NCI-H524 treated with DMSO at 0.1 percent for 48 hours (cell line): ENCODE measurements at regions not wholly inside any gene's neighbourhood (a gene's known extent, or its start where the extent isn't known, plus 50 kb on each side); places are given as distances from the start of the nearest gene placed in this dataset.

Experiments
- DNase-seq: peaks from one replicate; lab custom pipeline; 2025; lab: John Stamatoyannopoulos, UW

DNA sequence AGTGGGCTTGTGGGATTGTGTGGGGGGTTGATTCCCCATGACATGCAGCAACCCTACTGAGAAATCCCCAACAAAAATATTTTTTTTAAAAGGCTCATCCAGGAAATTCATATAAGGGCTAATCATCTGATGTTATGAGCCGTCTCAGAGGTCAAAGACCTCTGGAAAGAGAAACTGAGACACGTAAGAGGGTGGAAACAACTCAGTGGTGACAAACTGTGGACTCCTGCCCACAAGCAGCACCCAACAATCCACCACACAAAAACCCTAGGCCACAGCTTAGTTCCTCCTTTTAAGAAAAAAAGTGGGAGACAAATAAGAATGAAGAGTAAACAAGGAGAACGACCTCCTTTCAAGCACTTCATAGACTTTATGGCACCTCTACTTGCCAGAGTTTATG, 1096.1 kb upstream of the NRXN1 start:
- DNase-seq = no peak

DNA sequence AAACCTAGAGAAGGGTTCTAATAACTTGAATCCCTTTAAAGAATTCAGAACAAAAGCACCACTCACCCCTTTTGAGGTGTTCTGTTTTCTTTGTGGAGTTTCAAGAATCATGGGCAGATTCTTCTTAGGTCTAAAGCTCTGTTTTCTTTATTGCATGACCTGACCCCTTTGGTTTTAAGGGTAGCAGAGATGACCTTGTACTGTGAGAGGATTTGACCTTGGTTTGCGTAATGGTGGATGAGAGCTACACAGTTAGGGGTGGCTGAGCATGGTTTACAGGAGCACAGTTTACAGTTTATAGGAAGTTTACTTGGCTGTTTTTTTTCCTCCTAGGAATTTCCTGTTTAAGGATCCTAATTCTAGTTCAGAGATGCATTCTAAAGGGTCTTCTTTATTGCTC, 1095.6 kb upstream of the NRXN1 start:
- DNase-seq = no peak

DNA sequence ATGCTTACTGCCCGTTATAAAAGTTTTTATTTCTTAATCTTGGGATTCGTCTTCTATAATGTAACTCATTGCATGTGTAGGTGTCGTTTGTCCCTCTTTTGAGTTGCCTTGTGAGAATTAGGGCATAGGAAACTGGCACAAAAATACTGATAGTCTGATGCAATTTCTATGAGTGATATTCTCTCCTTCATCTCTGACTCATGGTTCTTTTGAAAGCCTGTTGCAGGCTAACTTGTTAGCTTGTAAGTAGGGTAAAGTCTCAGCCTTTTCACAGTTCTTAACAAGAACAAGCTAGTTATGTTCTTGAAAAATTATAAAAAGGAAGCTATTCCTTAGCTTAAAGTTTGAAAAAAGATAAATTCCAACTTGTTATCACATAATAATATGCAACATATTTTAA, 1085.4 kb upstream of the NRXN1 start:
- DNase-seq = no peak

DNA sequence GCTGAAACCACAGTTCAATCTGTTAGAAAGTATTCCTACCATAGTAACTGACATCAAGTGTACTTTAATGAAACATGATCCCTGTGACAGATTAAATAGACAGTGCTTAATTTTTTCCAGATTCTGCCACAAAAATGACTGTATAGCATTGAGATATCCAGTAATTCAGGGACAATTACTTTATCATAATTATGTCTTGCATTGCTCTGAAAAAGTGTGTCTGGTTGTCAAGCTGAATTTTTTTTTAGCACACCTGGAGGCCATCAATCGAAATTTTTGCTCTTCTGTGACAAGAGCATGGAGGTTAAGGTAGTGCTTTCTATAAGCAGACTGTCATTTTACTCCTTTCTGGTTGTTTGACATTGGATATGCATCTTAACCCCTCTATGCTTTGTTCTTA, 1083.8 kb upstream of the NRXN1 start:
- peak; percentile 95 for DNase-seq

DNA sequence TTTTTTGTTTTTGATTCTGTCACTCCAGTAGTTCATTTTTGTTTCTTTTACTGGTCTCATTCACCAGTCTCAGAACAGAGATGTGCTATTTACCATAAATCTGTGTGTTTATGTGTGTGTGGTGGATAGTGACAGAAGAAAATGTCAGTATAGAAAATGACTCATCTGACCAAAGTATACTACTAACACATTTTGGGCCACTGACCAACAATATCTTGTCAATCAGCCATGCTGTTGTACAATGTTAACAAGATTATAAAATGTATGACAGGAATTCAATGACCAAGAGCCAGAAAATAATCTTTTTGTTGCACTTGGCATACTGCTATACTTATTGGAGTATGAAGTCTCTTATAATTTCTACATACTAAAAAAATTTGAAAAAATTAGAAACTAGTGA, 1081.4 kb upstream of the NRXN1 start:
- DNase-seq = no peak

DNA sequence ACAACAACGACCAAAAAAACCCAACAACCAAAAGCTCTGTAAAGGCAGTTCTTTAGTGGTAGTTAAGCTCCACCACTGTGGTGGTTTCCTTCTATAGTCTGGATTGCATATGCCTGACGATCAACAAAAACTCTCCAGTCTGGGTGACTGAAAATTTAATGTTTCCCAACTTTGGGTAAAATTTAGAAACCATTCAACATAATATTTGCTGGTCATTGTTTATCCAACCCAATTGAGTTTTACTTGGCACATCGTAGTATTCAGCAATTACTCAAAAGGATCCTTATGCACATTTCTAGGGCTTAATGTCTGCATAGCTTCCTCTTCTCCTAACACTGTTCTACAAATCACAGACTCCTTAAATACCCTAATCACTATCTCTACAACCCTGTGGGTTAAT, 1080.2 kb upstream of the NRXN1 start:
- DNase-seq = no peak

DNA sequence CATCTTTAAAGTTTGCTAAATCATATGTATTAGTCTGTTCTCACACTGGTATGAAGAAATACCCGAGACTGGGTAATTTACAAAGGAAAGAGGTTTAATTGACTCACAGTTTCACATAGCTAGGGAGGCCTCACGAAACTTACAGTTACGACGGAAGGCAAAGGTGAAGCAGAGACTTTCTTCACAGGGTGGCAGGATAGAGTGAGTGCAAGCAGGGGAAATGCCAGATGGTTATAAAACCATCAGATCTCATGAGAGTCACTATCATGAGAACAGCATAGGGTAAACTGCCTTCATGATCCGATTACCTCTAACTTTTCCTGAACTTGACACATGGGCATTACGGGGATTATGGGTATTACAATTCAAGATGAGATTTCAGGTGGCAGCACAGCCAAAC, 1075.2 kb upstream of the NRXN1 start:
- DNase-seq = peak; percentile 96

DNA sequence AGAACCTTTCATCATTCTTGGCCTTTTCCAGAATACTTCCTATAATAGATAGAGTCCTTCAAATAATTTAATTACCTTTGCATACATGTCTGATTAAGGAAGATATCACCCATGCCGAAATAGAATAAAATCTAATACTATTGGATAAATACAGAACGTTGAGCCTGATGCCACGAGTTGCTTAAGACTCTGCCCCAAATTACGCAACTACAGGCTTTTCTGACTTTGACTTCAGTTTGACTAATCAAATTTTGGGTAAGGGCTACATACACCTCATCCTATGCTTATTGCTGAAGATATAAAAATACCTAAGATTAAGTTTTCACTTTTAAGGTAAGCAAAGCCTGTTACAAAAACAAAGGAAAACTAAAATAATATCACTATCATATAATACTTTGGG, 1065.1 kb upstream of the NRXN1 start:
- DNase-seq = no peak

DNA sequence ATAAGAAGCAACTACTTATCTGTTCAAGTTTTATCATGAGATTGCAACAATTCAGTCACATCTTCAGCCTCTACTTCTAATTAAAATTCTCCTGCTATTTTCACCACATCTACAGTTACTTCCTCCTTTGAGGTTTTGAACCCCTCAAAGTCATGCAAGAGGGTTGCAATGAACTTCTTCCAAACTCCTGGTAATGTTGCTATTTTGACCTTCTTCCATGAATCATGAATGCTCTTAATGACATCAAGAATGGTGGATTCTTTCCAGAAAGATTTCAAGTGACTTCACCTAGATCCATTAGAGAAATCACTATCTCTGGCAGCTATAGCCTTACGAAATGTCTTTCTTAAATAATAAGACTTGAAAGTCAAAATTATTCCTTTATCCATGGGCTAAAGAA, 1052.8 kb upstream of the NRXN1 start:
- no peak for DNase-seq

DNA sequence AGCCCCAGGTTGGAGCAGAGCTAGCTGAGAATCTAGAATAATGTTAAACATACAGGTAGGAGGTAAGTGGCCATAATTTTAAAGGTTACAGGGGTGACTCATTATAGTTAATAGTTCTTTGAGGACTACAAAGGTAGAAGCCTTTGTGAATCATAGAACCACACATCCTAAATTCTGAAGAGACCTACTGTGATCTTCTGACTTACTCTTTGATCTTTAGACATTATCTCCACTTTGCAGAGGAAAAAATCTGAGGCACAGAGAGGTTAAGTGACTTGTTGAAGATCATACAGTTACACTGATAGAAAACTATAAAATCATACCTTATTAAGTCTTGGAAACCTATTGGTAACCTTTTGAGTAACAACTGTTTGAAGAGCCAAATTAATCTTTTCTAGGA, 1051.3 kb upstream of the NRXN1 start:
- no peak for DNase-seq

DNA sequence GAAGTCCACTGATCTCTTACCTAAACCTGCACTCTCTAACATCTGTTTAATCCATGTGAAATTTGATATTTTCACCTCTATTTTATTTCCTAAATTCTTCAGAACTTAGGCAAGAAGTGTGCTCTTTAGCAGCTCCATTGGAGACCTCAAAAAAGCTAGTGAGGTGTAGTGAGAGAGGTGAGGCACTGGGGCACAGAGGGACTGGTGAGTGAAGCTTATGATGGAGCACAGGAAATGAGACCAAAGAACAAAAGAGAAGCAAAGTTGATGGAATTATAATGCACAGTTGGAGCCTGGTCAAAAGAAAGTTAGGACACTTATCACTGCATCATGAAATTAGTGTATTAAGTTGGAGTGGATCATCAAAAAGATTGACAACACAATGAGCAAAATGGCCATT, 1050.7 kb upstream of the NRXN1 start:
- DNase-seq = no peak

DNA sequence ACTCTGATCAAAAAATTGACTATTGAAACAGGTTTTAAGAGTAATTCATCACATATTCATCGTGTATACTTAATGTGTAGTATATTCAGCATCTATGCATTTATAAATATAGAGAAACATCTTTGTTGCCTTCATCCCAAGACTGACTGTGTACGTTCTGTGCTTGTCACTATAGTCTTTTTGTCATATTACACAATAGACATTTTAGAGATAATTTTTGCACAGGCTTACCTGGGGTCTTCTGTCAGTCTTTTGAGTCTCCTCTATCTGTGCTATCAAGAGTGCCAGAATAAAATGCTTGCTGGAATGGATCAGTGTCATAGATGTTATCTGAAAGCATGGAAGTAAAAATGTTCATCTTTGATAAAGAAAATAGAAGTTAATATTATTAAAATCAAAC, 1047.7 kb upstream of the NRXN1 start:
- no peak for DNase-seq

DNA sequence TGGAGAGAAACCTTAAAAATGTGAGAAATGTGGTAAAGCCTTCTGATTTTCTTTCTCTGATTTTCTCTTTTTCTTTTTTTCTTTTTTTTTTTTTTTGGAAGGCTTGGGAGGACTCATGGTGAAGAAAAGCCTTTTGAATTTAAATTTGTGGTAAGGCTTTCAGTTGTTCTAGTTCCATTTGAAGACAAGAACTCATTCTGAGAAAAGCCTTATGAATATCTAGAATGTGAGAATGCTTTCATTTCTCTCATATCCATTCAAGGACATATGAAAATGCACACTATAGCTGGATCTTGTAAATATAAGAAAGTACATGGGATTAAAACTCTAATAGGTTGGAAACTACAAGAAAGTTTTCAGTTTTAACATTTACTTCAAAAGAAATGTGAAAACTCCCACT, 1045.2 kb upstream of the NRXN1 start:
- no peak for DNase-seq

DNA sequence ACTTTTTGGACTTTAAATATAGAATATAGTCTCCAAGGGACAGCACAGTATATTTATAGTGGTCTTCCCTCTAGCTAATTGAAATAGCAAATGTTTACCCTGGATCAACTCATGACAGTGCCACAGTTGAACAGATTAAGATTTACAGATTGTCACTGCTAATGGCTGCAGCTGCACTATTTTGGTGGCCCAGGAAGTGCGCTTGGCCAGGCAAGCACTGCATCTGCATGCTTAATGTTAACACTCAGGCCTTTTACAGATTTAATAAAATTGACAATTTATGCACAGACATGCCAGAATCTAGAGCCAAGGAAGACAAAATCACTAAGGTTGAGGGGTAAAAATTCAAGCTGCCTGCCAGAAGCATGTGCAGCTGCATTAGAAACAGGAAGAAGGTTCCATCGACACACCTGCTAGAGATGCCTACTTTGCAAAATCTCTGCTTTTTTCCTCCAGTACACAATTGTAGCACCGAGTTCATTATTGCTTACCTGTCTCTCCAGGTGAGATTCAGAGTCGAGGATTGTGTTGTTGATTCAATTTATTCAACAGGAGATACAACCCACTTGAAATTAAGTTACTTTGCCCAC, 1042.3 kb upstream of the NRXN1 start:
- DNase-seq = no peak

DNA sequence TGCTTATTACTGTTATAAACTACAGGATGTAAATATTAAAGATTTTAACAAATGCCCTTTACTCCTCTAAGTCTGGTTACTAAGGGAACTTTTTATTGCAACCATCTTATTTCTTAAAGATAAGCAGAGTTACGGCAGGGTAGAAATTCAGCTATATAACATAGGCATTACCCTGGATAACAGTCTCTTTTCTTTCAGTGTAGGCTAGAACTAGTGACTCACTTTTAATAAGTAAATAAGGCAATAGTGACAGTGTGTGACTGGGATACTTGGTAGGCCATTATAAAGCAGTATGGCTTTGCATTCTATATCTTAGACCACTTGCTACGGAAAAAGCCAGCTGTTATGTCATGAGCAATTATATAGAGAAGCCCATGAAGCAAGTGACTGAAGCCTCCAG, 1041.0 kb upstream of the NRXN1 start:
- DNase-seq = no peak

DNA sequence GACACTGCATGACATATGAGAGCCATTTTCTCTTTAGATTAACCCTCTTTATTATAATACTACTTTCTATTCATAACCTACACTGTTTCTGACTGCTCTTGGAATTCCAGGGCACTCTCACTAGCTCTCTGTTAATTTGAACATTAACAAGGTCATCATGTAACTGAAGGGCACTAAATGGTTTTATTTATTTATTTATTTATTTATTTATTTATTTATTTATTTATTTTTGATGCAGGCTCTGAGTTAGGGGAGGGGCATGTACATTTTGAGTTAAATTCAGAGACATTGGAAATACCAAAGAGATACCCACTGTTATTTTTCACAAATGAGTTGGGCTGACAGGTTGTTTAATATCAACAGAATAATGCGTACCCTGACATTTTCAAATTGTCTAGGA, 1038.7 kb upstream of the NRXN1 start:
- DNase-seq = no peak

DNA sequence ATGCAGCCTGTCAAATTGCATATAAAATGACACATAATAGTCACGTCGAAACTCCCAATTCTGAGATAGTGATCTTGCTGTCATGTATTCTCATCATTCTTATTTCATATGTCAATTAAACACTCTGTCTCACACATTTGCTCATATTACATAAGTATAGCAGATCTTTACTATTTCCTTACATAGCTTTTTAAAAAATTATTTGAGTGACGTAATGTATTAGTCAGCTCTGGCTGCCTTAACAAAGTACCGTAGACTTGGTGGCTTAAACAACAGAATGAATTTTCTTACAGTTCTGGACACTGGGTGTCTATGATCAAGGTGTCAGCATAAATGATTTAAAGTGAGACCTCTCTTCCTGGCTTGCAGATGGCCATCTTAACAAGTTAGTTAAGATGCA, 1032.3 kb upstream of the NRXN1 start:
- no peak for DNase-seq

DNA sequence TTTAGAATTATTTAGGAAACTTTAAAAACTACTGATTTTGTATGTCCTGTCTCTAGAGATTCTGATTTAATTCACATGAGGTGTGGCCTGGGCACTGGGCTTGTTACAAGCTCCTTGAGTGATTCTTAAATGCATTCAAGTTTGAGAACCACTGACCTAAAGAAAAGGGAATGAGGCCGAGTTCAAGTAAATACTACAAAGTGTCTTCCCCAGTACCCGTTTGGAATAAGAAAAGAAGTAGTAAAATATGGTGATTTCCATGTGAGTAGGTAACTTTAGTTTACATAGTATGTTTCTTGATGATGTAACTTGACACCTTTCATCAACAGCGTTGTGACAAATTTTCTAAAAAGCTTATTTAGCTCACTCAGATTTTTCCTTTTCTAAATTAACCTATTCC, 1022.9 kb upstream of the NRXN1 start:
- no peak for DNase-seq

DNA sequence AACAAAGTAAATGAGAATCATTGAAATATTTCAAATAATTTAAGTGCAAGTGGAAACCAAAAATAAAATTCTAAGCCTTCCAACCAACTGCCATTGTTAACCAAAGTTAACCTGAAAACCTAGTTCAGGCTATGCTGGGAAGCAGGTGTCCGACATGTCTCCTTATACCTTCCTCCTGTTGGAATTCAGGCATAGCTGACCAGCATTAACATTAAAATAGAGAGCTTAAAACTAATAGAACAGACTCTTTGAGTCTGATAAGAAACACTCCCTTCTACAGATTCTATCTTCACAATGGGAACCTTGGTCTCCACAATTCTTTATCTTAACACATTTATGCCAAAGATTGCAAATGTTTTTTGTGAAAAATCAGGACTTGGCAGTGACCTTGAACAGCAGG, 1004.9 kb upstream of the NRXN1 start:
- no peak for DNase-seq

DNA sequence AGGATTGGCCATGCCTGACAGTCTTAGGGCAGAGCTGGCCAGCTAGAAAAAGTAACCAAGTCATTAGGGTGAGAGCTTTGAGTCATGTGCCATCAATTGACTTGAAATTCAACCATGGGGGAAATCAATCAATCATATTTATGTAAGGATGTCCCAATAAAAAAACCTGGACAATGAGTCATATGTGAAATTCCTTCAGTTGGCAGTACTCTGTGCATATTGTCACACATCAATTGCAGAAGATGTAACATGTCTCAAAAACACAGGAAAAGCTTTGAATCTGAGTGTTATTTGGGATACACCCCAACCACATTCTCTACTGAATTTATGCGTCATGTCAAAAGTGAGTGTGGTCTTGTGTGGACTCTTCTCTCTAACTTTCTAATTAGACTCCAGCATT, 1004.1 kb upstream of the NRXN1 start:
- DNase-seq = no peak

DNA sequence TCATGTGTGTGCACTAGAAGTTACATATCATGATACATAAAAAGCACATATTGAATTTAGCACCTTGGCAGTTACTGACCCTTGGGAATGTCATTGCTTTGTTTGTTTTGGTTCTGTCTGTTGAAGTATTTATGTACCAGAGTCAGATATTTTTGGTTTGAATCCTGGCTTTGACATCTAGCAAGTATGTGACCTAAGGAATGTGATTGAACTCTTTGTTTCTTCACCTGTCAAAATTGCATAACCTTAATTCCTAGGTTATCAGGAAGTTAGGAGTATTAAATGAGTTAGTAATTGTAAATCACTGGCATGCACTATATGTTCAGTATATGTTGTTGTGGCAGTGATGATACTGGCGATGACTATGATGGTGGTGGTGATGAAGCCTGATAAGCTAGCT, 1003.5 kb upstream of the NRXN1 start:
- no peak for DNase-seq

DNA sequence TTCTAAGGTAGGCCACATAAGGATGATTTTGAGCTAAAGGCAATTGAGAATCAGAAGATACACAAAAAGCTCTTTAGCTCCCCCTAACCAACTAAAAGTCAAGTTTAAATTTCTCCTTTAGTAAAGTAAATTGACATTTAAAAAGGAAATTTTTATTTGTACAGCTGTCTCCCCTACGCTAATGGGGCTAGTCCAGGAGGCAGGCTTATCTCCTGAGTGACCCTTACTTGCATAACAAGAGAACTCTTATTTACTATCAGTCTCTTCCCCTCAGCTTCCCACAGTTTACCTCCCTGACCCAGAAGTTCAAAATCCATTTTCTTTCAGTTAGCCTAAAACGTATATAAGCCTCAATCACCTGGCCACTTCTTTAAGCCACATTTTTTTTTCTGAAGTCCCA, 1002.8 kb upstream of the NRXN1 start:
- no peak for DNase-seq

DNA sequence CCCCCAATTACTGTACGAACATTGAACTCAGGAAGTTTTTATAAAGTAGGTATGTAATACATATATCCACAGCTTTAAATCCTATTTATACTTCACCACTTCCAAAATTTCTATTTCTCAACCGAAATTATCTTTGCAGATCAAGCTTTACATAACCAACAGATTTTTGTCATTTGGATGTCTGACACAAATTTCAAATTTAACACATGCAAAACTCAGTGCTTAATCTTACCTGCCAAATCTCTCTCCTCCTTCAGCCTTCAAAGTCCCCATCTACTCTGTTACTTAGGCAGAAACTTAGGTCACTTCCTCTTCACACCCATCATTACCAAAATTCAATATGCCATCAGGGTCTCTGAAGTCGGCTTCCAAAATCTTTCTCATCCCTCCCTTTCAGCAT, 990.1 kb upstream of the NRXN1 start:
- DNase-seq = no peak

DNA sequence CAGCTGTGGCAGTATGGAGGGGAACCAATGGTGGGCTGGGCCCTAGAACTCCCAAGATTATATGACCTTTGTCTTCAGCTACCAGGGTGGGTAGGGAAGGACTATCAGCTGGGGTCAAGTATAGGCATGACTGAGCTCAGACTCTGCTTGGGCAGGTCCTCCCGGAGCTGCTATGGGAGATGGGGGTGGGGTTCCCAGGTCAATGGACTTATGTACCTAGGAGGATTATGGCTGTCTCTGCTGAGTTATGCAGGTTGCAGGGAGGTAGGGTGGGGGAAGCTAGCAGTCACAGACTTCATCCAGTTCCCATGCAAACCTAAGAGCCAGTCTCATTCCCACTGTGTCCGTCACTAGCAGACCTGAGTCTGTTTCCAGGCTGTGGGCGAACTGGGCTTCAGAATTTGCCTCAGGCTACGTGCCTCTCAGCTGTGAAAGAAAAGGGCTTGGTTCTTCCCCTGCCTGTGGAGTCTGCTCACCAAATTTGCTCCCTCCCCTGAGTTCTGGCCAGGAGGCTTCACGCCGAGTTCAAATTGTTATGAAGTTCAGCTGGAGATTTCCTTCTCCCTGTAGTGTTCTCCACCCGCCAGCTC, 985.8 kb upstream of the NRXN1 start:
- DNase-seq = no peak
